ENCODE measurements at regions not wholly inside any gene's neighbourhood (a gene's known extent, or its start where the extent isn't known, plus 50 kb on each side); places are given as distances from the start of the nearest gene placed in this dataset.

GRCh38 chr7:47663213-47663612 is 81.3 kb upstream of the TNS3 start:
- ATAC-seq (no peak), DNase-seq (no peak)
- intact Hi-C loops (cut with DNase I): no loop called here
- 70% methylated on average over 4 of the region's 5 CpGs for WGBS (ENCODE audit: insufficient coverage, low coverage, low lambda C conversion rate, missing lambda C conversion rate)
- TF ChIP-seq CTCF (IDR thresholded peaks at IDR 0.05) (no peak), POLR2A (IDR thresholded peaks at IDR 0.05) (no peak)
- Histone ChIP-seq H3K9me3 (no peaks in the 10 kb centered on the region), H3K27me3 (no peaks in the 10 kb centered on the region), H3K27ac (no peak overlapping the region), H3K4me1 (peaks cover 0 to 4% (median 0%) of the 10 kb centered on the region in 4 donors), H3K36me3 (no peaks in the 10 kb centered on the region), H3K4me3 (no peak overlapping the region)

DNA sequence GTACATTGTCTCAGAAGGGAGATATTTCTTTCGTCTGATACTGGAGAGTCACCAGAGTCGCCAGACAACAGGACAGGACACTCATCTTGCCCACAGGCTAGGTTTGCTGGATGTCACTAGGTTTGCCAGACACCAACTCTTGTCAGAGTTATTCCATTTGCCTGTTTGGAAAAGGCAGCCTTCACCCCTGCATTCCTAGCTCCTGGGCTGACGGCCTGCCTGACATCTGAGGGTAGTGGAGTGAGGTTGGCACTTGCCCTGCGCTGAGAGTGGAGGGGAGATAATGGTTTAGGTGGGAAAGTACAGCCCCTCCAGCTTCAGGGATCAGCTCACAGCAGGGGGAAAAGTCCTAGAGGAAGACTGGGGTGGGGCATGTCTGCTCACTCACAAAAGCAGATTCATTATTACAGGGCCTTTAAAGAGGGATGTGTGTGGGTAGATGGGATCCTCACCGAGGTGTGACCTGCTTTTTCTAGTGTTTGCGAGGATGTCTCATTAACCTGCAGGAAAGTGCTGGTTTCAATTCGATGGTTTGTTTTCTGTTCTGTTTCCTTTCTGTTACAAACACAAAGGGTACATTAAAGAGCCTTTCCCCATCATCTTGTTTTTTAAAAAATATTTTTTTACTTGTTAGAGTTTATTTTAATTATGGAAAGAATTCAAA is 79.3 kb upstream of the TNS3 start:
- DNase-seq: no peak
- WGBS (ENCODE audit: insufficient coverage, low coverage, low lambda C conversion rate, missing lambda C conversion rate): 82% methylated on average over 6 of the region's 7 CpGs

GRCh38 chr7:47659664-47660462 is 78.0 kb upstream of the TNS3 start:
- ATAC-seq (peak in 2 of 4 donors; percentile 17 to 22), DNase-seq (no peak)
- TF ChIP-seq POLR2A (IDR thresholded peaks at IDR 0.05): no peak
- TF ChIP-seq CTCF (IDR thresholded peaks at IDR 0.05): no peak
- H3K27me3 ChIP-seq: no peaks in the 10 kb centered on the region
- intact Hi-C loops (cut with DNase I): no loop called here
- H3K27ac ChIP-seq: no peak overlapping the region
- no peaks in the 10 kb centered on the region for H3K9me3 ChIP-seq
- peaks cover 0 to 4% (median 0%) of the 10 kb centered on the region in 4 donors for H3K4me1 ChIP-seq
- no peak overlapping the region for H3K4me3 ChIP-seq
- no peaks in the 10 kb centered on the region for H3K36me3 ChIP-seq
- 91% methylated on average over 8 of the region's 12 CpGs for whole genome bisulfite sequencing (ENCODE audit: insufficient coverage, low coverage, low lambda C conversion rate, missing lambda C conversion rate)

More for the DNA sequence above, 79.3 kb upstream of the TNS3 start:
- Histone ChIP-seq H3K36me3 (no peaks in the 10 kb centered on the region), H3K4me3 (no peak overlapping the region), H3K27me3 (no peaks in the 10 kb centered on the region), H3K9me3 (no peaks in the 10 kb centered on the region), H3K27ac (no peak overlapping the region), H3K4me1 (peaks cover 0 to 4% (median 0%) of the 10 kb centered on the region in 4 donors)
- no peak for TF ChIP-seq CTCF (IDR thresholded peaks at IDR 0.05)
- TF ChIP-seq POLR2A (IDR thresholded peaks at IDR 0.05): no peak
- intact Hi-C loops (cut with DNase I): no loop called here
- no peak for ATAC-seq

DNA sequence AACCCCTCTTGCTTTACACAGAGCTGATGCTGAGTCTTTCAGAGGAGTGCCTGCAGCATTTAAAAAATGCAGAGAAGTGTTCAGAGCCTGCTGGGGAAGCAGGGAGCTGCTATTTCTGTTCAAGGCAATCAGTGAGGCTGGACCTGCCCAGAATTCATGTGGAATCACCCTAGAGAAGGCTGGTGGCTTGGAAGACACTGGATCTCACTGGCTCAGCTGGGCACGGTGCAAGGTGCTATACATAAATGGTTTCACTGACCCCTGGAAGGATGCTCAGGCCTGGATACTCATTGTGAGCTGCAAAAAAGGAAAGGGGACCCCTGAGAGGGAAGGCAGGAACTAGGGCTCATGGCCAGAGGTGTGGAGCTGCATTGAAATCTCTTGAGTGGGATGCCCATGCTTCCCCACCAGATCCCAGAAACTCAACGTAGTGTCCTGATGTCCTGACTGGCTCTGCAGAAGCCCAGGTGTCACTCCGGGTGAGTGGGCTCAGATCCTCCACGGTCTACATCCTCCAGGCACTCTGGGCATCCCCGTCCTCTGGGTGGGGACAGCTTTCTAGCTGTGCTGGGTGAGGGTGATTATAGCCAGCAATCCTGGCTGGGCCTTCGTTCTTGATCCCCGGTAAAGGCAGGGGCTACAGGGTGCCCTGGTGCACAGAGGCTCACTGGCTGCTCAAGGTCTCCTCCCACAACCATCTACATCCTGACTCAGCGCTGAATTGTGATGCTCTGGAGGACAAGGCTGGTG is 77.2 kb upstream of the TNS3 start:
- DNase-seq: no peak
- no peak for TF ChIP-seq POLR2A (IDR thresholded peaks at IDR 0.05)
- TF ChIP-seq CTCF (IDR thresholded peaks at IDR 0.05): no peak
- peak in 2 of 4 donors; percentile 17 to 21 for ATAC-seq
- Histone ChIP-seq H3K4me3 (no peak overlapping the region), H3K9me3 (no peaks in the 10 kb centered on the region), H3K4me1 (peaks cover 0 to 4% (median 0%) of the 10 kb centered on the region in 4 donors), H3K36me3 (no peaks in the 10 kb centered on the region), H3K27me3 (no peaks in the 10 kb centered on the region), H3K27ac (no peak overlapping the region)
- intact Hi-C loops (cut with DNase I): no loop called here
- no CpG with 5 or more reads among the region's 8 CpGs for WGBS (ENCODE audit: insufficient coverage, low coverage, low lambda C conversion rate, missing lambda C conversion rate)
